NCI-H1694 treated with DMSO at 0.1 percent for 48 hours (cell line): ENCODE measurements at regions not wholly inside any gene's neighbourhood (a gene's known extent, or its start where the extent isn't known, plus 50 kb on each side); places are given as distances from the start of the nearest gene placed in this dataset.
"Not testable (repeated sequence)": the region's sequence is repeated elsewhere in the genome, so short reads cannot be mapped to it uniquely, and the experiment has no call there.

Experiments used
- DNase-seq: peaks from one replicate; lab custom pipeline; 2025; lab: John Stamatoyannopoulos, UW

- DNase-seq = no peak
Measured at GRCh38 chr12:89856431-89856830, 147.8 kb upstream of the ATP2B1 start.

GRCh38 chr12:89848732-89849131, 140.1 kb upstream of the ATP2B1 start:
- no peak for DNase-seq

GRCh38 chr12:89846473-89847055, 137.9 kb upstream of the ATP2B1 start:
- no peak for DNase-seq

GRCh38 chr12:89845767-89846166, 137.1 kb upstream of the ATP2B1 start:
- DNase-seq = no peak

GRCh38 chr12:89845366-89845765, 136.7 kb upstream of the ATP2B1 start:
- DNase-seq = no peak

- no peak for DNase-seq
Measured at GRCh38 chr12:89844539-89844938, 135.9 kb upstream of the ATP2B1 start.

- DNase-seq = no peak
Measured at GRCh38 chr12:89840162-89840922, 131.7 kb upstream of the ATP2B1 start.

GRCh38 chr12:89839444-89839843, 130.8 kb upstream of the ATP2B1 start:
- DNase-seq = no peak

- DNase-seq = no peak
Measured at GRCh38 chr12:89838833-89839232, 130.2 kb upstream of the ATP2B1 start.

GRCh38 chr12:89836026-89836425, 127.4 kb upstream of the ATP2B1 start:
- no peak for DNase-seq

- no peak for DNase-seq
Measured at GRCh38 chr12:89834676-89835075, 126.0 kb upstream of the ATP2B1 start.

GRCh38 chr12:89833337-89834252, 125.0 kb upstream of the ATP2B1 start:
- DNase-seq = no peak

GRCh38 chr12:89832336-89832735, 123.7 kb upstream of the ATP2B1 start:
- no peak for DNase-seq

- no peak for DNase-seq
Measured at GRCh38 chr12:89831310-89832095, 122.9 kb upstream of the ATP2B1 start.

- no peak for DNase-seq
Measured at GRCh38 chr12:89829434-89829975, 120.9 kb upstream of the ATP2B1 start.

- DNase-seq = no peak
Measured at GRCh38 chr12:89828575-89828974, 119.9 kb upstream of the ATP2B1 start.

- no peak for DNase-seq
Measured at GRCh38 chr12:89827592-89827991, 119.0 kb upstream of the ATP2B1 start.

- DNase-seq = no peak
Measured at GRCh38 chr12:89826468-89826867, 117.8 kb upstream of the ATP2B1 start.

- DNase-seq = peak; percentile 3
Measured at GRCh38 chr12:89825591-89826449, 117.2 kb upstream of the ATP2B1 start.

GRCh38 chr12:89824822-89825221, 116.2 kb upstream of the ATP2B1 start:
- no peak for DNase-seq

GRCh38 chr12:89822992-89823391, 114.4 kb upstream of the ATP2B1 start:
- DNase-seq = not testable (repeated sequence)
